Activated CD4-positive, alpha-beta T cell treated with anti-CD3 and anti-CD28 coated beads, Interleukin-2, amount 10 ng/mL, durations not matched to agents 24 days and 14 days (primary cell): ENCODE measurements at regions not wholly inside any gene's neighbourhood (a gene's known extent, or its start where the extent isn't known, plus 50 kb on each side); places are given as distances from the start of the nearest gene placed in this dataset.

ENCODE experiments used
- DNase-seq: peaks from one replicate; pipeline ENCODE4 v3.0.0; 2022
- H3K27ac Mint-ChIP-seq: one replicate; pipeline ENCODE4 v1.8.0; 2022; ENCODE audit warnings: mild to moderate bottlenecking, mixed read lengths
- H3K27me3 Mint-ChIP-seq: one replicate; pipeline ENCODE4 v1.8.0; 2022; ENCODE audit warnings: mixed read lengths
- H3K36me3 Mint-ChIP-seq: one replicate; pipeline ENCODE4 v1.8.0; 2022; ENCODE audit warnings: low read depth, mild to moderate bottlenecking, mixed read lengths
- H3K4me1 Mint-ChIP-seq: one replicate; pipeline ENCODE4 v1.8.0; 2021; ENCODE audit warnings: mixed read lengths
- H3K4me3 Mint-ChIP-seq: one replicate; pipeline ENCODE4 v1.8.0; 2022; ENCODE audit warnings: mild to moderate bottlenecking, moderate library complexity, mixed read lengths
- H3K9me3 Mint-ChIP-seq: one replicate; pipeline ENCODE4 v1.8.0; 2021; ENCODE audit warnings: mixed read lengths
- intact Hi-C: fragments of 100-400 bp; cut with micrococcal nuclease; formaldehyde crosslinking; loops from one replicate; pipeline ENCODE4 v1.15.1; 2023

DNA sequence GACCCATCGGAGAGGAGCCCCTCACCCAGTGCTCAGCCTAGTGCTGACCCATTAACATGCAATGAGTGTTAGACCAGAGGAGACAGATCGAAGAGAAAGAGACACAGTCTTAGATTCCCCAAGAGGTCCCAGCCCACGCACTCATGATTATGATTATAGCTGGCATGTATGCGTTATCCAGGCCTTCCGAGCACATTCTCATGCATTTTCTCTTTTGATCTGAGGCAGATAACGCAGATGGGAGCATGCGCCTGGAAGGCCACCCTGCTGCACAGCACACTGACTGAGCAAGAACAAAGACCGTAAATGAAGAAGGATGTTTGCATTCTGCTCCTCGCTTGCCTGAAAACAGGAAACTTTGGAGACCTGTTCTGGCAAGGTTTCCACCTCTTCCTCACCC, 232.7 kb downstream of the SOX9 start:
- Mint-ChIP-seq H3K27ac (no peak overlapping the region), H3K4me3 (no peak overlapping the region), H3K9me3 (no peaks in the 10 kb centered on the region), H3K4me1 (no peaks in the 10 kb centered on the region), H3K36me3 (no peaks in the 10 kb centered on the region), H3K27me3 (no peaks in the 10 kb centered on the region)
- DNase-seq = no peak
- intact Hi-C loops = no loop called here

GRCh38 chr17:72354071-72354470, 233.3 kb downstream of the SOX9 start:
- Mint-ChIP-seq H3K4me1 (no peaks in the 10 kb centered on the region), H3K36me3 (no peaks in the 10 kb centered on the region), H3K27ac (no peak overlapping the region), H3K9me3 (no peaks in the 10 kb centered on the region), H3K27me3 (no peaks in the 10 kb centered on the region), H3K4me3 (no peak overlapping the region)
- intact Hi-C loops = no loop called here
- no peak for DNase-seq

DNA sequence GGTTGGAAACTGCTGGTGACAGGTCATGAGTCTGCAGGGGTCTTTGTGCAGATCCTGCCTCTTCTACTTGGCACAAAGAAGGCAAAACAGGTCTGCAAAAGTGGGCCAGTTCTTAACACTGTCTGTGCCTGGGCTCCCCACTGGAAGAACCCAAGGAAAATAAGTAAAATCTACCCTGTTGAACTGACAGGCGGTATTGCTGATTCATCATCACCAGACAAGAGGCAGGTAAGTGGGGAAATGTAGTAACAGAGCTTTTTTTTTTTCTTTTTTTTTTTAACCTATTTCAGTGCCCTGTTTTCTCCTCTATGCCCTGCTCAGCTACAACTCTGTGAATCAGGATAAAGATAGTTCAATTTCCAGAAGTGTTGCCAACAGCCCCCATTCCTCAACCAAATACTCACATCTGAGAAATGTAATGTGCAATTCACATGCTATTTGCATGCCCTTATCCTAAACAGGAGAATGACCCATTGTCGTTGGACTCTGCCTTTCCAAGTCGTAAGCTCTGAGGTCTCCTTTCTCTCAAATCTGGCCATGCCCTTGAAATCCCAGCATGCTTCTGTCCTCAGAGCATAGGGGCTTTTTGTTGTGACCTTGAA, 237.0 kb downstream of the SOX9 start:
- no peak overlapping the region for H3K27ac Mint-ChIP-seq
- no peaks in the 10 kb centered on the region for H3K36me3 Mint-ChIP-seq
- no peaks in the 10 kb centered on the region for H3K9me3 Mint-ChIP-seq
- DNase-seq = no peak
- intact Hi-C loops = no loop called here
- H3K27me3 Mint-ChIP-seq = no peaks in the 10 kb centered on the region
- H3K4me1 Mint-ChIP-seq = no peaks in the 10 kb centered on the region
- H3K4me3 Mint-ChIP-seq = no peak overlapping the region

DNA sequence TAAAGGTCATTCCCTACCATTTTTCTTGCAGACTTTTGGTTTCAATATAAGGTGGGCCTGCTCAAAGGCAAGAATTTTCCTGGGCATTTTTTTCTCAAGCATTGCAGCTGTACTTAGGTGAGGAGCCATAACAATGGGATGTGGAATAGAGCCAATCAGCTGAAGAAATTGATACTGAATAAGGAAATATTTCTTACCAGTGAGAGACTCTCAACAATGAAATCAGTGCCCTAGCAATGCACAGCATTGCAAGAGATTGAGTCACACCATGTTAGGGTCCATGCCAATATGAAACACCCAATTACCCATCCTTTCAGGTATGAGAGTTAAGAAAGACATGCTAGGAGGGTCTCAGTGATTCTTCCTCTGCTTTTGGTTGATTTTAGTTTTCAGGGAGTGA, 237.6 kb downstream of the SOX9 start:
- Mint-ChIP-seq H3K36me3 (no peaks in the 10 kb centered on the region), H3K9me3 (no peaks in the 10 kb centered on the region), H3K4me1 (no peaks in the 10 kb centered on the region), H3K27me3 (no peaks in the 10 kb centered on the region), H3K27ac (no peak overlapping the region), H3K4me3 (no peak overlapping the region)
- intact Hi-C loops = no loop called here
- DNase-seq = no peak

GRCh38 chr17:72359274-72359673, 238.5 kb downstream of the SOX9 start:
- Mint-ChIP-seq H3K36me3 (no peaks in the 10 kb centered on the region), H3K4me1 (no peaks in the 10 kb centered on the region), H3K9me3 (no peaks in the 10 kb centered on the region), H3K4me3 (no peak overlapping the region), H3K27me3 (no peaks in the 10 kb centered on the region), H3K27ac (no peak overlapping the region)
- intact Hi-C loops = no loop called here
- no peak for DNase-seq

DNA sequence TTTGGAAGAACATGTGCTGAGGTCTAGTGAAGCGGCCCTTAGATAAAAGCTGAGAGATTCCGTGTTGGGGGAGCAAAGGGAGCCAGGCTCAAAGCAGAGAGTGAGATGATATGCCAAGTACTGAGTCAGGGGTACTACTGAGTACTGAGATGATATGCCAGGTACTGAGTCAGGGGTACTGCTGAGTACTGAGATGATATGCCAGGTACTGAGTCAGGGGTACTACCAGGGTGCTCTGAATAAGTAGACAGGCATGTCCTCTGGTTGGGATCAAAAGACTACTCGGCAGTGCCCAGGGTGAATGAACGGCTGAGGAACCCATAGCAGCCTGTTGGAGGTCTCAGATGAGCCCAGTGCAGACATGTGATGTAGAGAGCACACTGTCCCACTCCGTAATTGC, 239.0 kb downstream of the SOX9 start:
- Mint-ChIP-seq H3K27me3 (no peaks in the 10 kb centered on the region), H3K4me3 (no peak overlapping the region), H3K9me3 (no peaks in the 10 kb centered on the region), H3K27ac (no peak overlapping the region), H3K4me1 (no peaks in the 10 kb centered on the region), H3K36me3 (no peaks in the 10 kb centered on the region)
- DNase-seq = no peak
- intact Hi-C loops = no loop called here

- H3K27ac Mint-ChIP-seq = no peak overlapping the region
- H3K9me3 Mint-ChIP-seq = no peaks in the 10 kb centered on the region
- H3K4me1 Mint-ChIP-seq = no peaks in the 10 kb centered on the region
- intact Hi-C loops = no loop called here
- H3K4me3 Mint-ChIP-seq = no peak overlapping the region
- no peak for DNase-seq
- no peaks in the 10 kb centered on the region for H3K27me3 Mint-ChIP-seq
- no peaks in the 10 kb centered on the region for H3K36me3 Mint-ChIP-seq
Observed at GRCh38 chr17:72360386-72360940, 239.6 kb downstream of the SOX9 start.

GRCh38 chr17:72361892-72362291, 241.1 kb downstream of the SOX9 start:
- no peaks in the 10 kb centered on the region for H3K4me1 Mint-ChIP-seq
- no peak overlapping the region for H3K4me3 Mint-ChIP-seq
- no peaks in the 10 kb centered on the region for H3K9me3 Mint-ChIP-seq
- H3K36me3 Mint-ChIP-seq = no peaks in the 10 kb centered on the region
- intact Hi-C loops = no loop called here
- no peak overlapping the region for H3K27ac Mint-ChIP-seq
- H3K27me3 Mint-ChIP-seq = no peaks in the 10 kb centered on the region
- no peak for DNase-seq

DNA sequence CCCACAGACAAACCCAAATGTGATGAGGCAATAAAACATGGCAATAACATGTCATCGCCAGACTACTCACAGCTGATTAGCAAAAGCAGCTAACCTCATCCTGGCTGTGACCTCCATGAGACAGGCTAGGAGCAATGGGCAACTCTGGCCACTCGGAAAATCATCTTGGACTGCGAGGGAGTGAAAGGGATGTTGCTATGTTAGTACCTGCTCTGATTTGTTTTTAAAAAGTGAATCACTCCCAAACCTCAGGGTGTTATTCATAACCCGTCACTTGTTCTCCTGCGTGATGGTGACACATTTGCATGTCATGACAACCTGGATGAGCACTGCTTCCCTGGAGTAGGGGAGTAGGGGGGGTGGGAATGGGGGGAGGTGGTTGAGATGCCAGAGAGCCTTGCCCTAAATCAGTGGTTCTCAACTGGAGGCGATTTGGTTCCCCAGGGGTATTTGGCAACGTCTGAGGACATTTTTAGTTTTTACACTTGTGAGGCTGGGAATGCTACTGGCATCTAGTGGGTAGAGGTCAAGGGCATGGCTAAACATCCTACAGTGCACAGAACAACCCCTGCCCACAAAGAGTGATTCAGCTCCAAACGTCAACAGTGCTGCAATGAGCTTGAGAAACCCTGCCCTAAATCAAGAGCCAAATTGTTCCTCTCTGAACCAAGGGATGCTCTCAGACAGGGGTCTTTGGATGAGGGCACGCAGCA, 241.7 kb downstream of the SOX9 start:
- H3K4me1 Mint-ChIP-seq = no peaks in the 10 kb centered on the region
- no peak for DNase-seq
- intact Hi-C loops = no loop called here
- H3K36me3 Mint-ChIP-seq = no peaks in the 10 kb centered on the region
- no peaks in the 10 kb centered on the region for H3K9me3 Mint-ChIP-seq
- no peak overlapping the region for H3K4me3 Mint-ChIP-seq
- no peaks in the 10 kb centered on the region for H3K27me3 Mint-ChIP-seq
- H3K27ac Mint-ChIP-seq = no peak overlapping the region

- Mint-ChIP-seq H3K4me3 (no peak overlapping the region), H3K4me1 (no peaks in the 10 kb centered on the region), H3K36me3 (no peaks in the 10 kb centered on the region), H3K27me3 (no peaks in the 10 kb centered on the region), H3K9me3 (no peaks in the 10 kb centered on the region), H3K27ac (no peak overlapping the region)
- DNase-seq = no peak
- intact Hi-C loops = no loop called here
Observed at GRCh38 chr17:72363089-72363610, 242.3 kb downstream of the SOX9 start.

DNA sequence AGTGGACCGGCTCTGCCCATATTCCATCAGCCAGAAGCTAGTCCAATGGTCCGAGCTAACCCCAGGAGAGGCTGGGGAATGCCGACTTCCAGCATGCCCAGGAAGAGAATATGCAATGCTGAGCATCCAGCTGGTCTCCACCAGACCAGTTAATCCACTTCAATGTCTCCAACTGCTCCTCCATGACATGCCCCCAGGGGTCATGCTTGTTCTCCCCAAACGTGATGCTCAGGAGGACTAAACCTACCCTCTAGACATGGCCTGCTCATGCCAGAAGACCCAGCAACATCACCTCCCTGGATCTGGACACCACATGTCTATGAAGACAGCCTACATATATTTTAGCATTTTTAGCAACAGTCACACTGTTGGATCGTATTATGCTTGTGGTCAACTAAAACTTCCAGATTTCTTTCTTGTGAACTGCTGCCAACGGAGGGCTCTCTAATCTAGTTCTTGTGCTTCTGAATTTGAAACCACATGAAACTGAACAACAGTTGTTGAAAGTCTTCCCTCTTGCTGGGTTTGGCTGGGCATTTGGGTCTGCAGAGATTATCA, 245.1 kb downstream of the SOX9 start:
- H3K27ac Mint-ChIP-seq = no peak overlapping the region

DNA sequence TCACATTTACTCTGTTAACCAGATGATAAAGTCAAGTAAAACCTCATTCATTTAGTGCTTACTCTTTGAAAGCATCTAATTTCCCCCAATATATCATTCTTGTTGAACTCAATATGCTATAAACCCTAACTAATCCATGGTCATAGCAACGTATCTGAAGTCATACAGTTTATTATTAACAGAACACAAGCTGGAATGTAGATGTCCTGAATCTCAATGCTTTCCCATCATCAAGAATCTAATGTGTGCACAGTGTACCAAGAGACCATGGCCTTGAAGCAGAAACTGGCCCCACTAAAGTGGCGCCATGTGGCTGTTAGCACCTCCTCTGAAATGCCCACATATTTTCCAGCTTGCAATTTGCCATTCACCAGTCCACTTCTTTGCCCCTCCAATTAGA, 245.8 kb downstream of the SOX9 start:
- H3K4me3 Mint-ChIP-seq = no peak overlapping the region
- H3K27me3 Mint-ChIP-seq = no peaks in the 10 kb centered on the region
- intact Hi-C loops = no loop called here
- H3K9me3 Mint-ChIP-seq = no peaks in the 10 kb centered on the region
- H3K4me1 Mint-ChIP-seq = no peaks in the 10 kb centered on the region
- no peak for DNase-seq
- no peak overlapping the region for H3K27ac Mint-ChIP-seq
- H3K36me3 Mint-ChIP-seq = no peaks in the 10 kb centered on the region

More for the DNA sequence above, 245.1 kb downstream of the SOX9 start:
- no peaks in the 10 kb centered on the region for H3K36me3 Mint-ChIP-seq
- intact Hi-C loops = no loop called here
- no peak overlapping the region for H3K4me3 Mint-ChIP-seq
- no peak for DNase-seq
- no peaks in the 10 kb centered on the region for H3K27me3 Mint-ChIP-seq
- no peaks in the 10 kb centered on the region for H3K9me3 Mint-ChIP-seq
- no peaks in the 10 kb centered on the region for H3K4me1 Mint-ChIP-seq

- Mint-ChIP-seq H3K4me1 (no peaks in the 10 kb centered on the region), H3K36me3 (no peaks in the 10 kb centered on the region), H3K9me3 (no peaks in the 10 kb centered on the region), H3K4me3 (no peak overlapping the region), H3K27ac (no peak overlapping the region), H3K27me3 (no peaks in the 10 kb centered on the region)
- DNase-seq = no peak
- intact Hi-C loops = no loop called here
Observed at GRCh38 chr17:72368191-72368590, 247.4 kb downstream of the SOX9 start.

GRCh38 chr17:72369366-72369765, 248.5 kb downstream of the SOX9 start:
- DNase-seq = no peak
- no peaks in the 10 kb centered on the region for H3K4me1 Mint-ChIP-seq

More at GRCh38 chr17:72369366-72369765, 248.5 kb downstream of the SOX9 start:
- no peaks in the 10 kb centered on the region for H3K9me3 Mint-ChIP-seq
- H3K4me3 Mint-ChIP-seq = no peak overlapping the region
- intact Hi-C loops = no loop called here
- no peaks in the 10 kb centered on the region for H3K27me3 Mint-ChIP-seq
- no peaks in the 10 kb centered on the region for H3K36me3 Mint-ChIP-seq
- no peak overlapping the region for H3K27ac Mint-ChIP-seq
